WTC11 (cell line): ENCODE measurements at regions not wholly inside any gene's neighbourhood (a gene's known extent, or its start where the extent isn't known, plus 50 kb on each side); places are given as distances from the start of the nearest gene placed in this dataset.

Experiments used
- ATAC-seq: fragments of 200-7000 bp; cut with Tn5 transposase; 2 replicates; pipeline ENCODE4 v1.10.0; 2021; ENCODE audit warnings: mild to moderate bottlenecking, moderate library complexity
- CTCF ChIA-PET: fragments of 300-600 bp; sonication (Branson Sonifier 250); formaldehyde crosslinking; loops from one replicate; lab custom pipeline; 2021; ENCODE audit warnings: antibody characterized with exemption; lab: Charles Lee
- POLR2A ChIA-PET: fragments of 350-600 bp; sonication (Branson Sonifier 250); formaldehyde crosslinking; loops from one replicate; lab custom pipeline; 2021; ENCODE audit warnings: antibody characterized with exemption; lab: Charles Lee
- DNase-seq: peaks from one replicate; pipeline ENCODE4 v3.0.0; 2021; ENCODE audit warnings: low spot score
- H3K27ac Mint-ChIP-seq: 2 replicates; pipeline ENCODE4 v1.8.0; 2021; ENCODE audit warnings: mixed read lengths
- H3K27me3 Mint-ChIP-seq: 2 replicates; pipeline ENCODE4 v1.8.0; 2021; ENCODE audit warnings: low read depth, mild to moderate bottlenecking, moderate library complexity, mixed read lengths
- H3K36me3 Mint-ChIP-seq: 2 replicates; pipeline ENCODE4 v1.8.0; 2021; ENCODE audit warnings: mixed read lengths
- H3K4me1 Mint-ChIP-seq: 2 replicates; pipeline ENCODE4 v1.8.0; 2022; ENCODE audit warnings: mixed read lengths
- H3K4me3 Mint-ChIP-seq: 2 replicates; pipeline ENCODE4 v1.8.0; 2021; ENCODE audit warnings: mild to moderate bottlenecking, moderate library complexity, mixed read lengths
- H3K9me3 Mint-ChIP-seq: 2 replicates; pipeline ENCODE4 v1.8.0; 2021; ENCODE audit warnings: mixed read lengths
- CDX4 ChIP-seq: fragments of 250-450 bp; sonication (Bioruptor Pico); IDR thresholded peaks from 2 replicates; pipeline ENCODE4 v1.9.0; 2021; ENCODE audit warnings: moderate library complexity, mild to moderate bottlenecking, inconsistent platforms, borderline replicate concordance
- E2F4 ChIP-seq: sonication (generic); formaldehyde crosslinking; IDR thresholded peaks from 2 replicates; pipeline ENCODE4 v1.8.1; 2022; ENCODE audit warnings: low read depth, mild to moderate bottlenecking, moderate library complexity, missing genetic modification reagents, borderline replicate concordance
- EMX1 ChIP-seq: fragments of 250-450 bp; sonication (Bioruptor Pico); IDR thresholded peaks from 2 replicates; pipeline ENCODE4 v1.8.0; 2021; ENCODE audit warnings: mild to moderate bottlenecking
- HMGA2 ChIP-seq: fragments of 250-450 bp; sonication (Bioruptor Pico); IDR thresholded peaks from 2 replicates; pipeline ENCODE4 v1.4.0; 2021; ENCODE audit warnings: mild to moderate bottlenecking, moderate library complexity
- HMGXB4 ChIP-seq: sonication (generic); formaldehyde crosslinking; IDR thresholded peaks from 2 replicates; pipeline ENCODE4 v1.8.1; 2023; ENCODE audit warnings: mild to moderate bottlenecking, moderate library complexity, missing genetic modification reagents
- JAZF1 ChIP-seq: fragments of 250-450 bp; sonication (Bioruptor Pico); IDR thresholded peaks from 2 replicates; pipeline ENCODE4 v1.9.0; 2021; ENCODE audit warnings: moderate library complexity, mild to moderate bottlenecking, inconsistent platforms
- MAX ChIP-seq: sonication (generic); formaldehyde crosslinking; IDR thresholded peaks from 2 replicates; pipeline ENCODE4 v1.8.0; 2022; ENCODE audit warnings: mild to moderate bottlenecking, missing genetic modification reagents
- MYBL2 ChIP-seq: sonication (generic); formaldehyde crosslinking; IDR thresholded peaks from 2 replicates; pipeline ENCODE4 v1.8.1; 2023; ENCODE audit warnings: mild to moderate bottlenecking, moderate library complexity, missing genetic modification reagents
- NFE2L1 ChIP-seq: sonication (generic); formaldehyde crosslinking; IDR thresholded peaks from 2 replicates; pipeline ENCODE4 v1.8.1; 2023; ENCODE audit warnings: missing genetic modification reagents
- PREB ChIP-seq: sonication (generic); formaldehyde crosslinking; IDR thresholded peaks from 2 replicates; pipeline ENCODE4 v1.8.1; 2022; ENCODE audit warnings: mild to moderate bottlenecking, missing genetic modification reagents, moderate library complexity, borderline replicate concordance
- RELA ChIP-seq: sonication (generic); formaldehyde crosslinking; IDR thresholded peaks from 2 replicates; pipeline ENCODE4 v1.8.1; 2022; ENCODE audit warnings: missing genetic modification reagents, mild to moderate bottlenecking, borderline replicate concordance
- SMAD3 ChIP-seq: sonication (generic); formaldehyde crosslinking; IDR thresholded peaks from 2 replicates; pipeline ENCODE4 v1.8.0; 2022; ENCODE audit warnings: missing genetic modification reagents, mild to moderate bottlenecking, borderline replicate concordance
- ZMAT4 ChIP-seq: fragments of 250-450 bp; sonication (Bioruptor Pico); IDR thresholded peaks from 2 replicates; pipeline ENCODE4 v1.9.0; 2021; ENCODE audit warnings: mild to moderate bottlenecking
- ZNF263 ChIP-seq: sonication (generic); formaldehyde crosslinking; IDR thresholded peaks from 2 replicates; pipeline ENCODE4 v1.8.1; 2022; ENCODE audit warnings: low read depth, mild to moderate bottlenecking, moderate library complexity, missing genetic modification reagents
- ZNF416 ChIP-seq: fragments of 250-450 bp; sonication (Bioruptor Pico); IDR thresholded peaks from 2 replicates; pipeline ENCODE4 v1.9.0; 2021; ENCODE audit warnings: mild to moderate bottlenecking, inconsistent platforms
- ZNF512 ChIP-seq: sonication (generic); formaldehyde crosslinking; IDR thresholded peaks from 2 replicates; pipeline ENCODE4 v1.8.1; 2022; ENCODE audit warnings: missing genetic modification reagents, borderline replicate concordance
- ZNF671 ChIP-seq: fragments of 250-450 bp; sonication (Bioruptor Pico); IDR thresholded peaks from 2 replicates; pipeline ENCODE4 v1.8.0; 2021; ENCODE audit warnings: mild to moderate bottlenecking
- TF ChIP-seq, protein P1 (sequence below): fragments of 250-450 bp; sonication (Bioruptor Pico); conservative IDR thresholded peaks from 2 replicates; pipeline ENCODE4 v1.9.0; 2021; ENCODE audit warnings: mild to moderate bottlenecking

- TF ChIP-seq PREB (no peak), CDX4 (CRISPR knock-in tag) (no peak)
- TF ChIP-seq, protein P1, sequence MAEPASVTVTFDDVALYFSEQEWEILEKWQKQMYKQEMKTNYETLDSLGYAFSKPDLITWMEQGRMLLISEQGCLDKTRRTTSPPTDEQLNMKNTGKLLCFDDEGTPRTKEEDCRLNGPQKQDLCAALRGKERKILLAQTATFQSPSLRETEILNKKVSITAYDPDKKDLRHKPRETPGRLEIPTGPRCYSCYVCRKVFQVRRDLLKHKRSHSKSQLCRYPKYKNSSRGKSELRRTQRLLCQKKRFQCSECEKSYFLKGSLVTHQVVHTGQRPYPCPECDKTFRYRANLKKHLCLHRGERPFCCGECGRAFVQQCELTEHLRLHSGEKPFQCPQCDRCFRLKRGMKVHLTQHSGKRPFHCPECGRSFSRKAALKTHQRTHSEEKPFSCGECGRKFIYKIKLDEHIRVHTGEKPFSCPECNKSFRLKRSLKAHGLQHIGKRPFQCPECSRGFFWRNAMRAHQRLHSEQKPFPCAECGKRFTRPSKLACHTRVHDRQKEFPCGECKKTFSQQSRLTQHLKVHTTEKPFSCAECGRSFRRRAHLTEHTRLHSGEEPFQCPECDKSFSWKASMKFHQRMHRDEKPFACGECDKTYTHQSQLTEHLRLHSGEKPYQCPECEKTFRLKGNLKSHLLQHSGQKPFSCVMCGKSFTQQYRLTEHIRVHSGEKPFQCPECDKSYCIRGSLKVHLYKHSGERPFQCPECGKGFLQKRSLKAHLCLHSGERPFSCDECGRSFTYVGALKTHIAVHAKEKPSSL (CRISPR knock-in tag): no peak
These were observed 304.9 kb downstream of the DOCK8 start (continued) for GRCh38 chr9:519579-519978.

DNA sequence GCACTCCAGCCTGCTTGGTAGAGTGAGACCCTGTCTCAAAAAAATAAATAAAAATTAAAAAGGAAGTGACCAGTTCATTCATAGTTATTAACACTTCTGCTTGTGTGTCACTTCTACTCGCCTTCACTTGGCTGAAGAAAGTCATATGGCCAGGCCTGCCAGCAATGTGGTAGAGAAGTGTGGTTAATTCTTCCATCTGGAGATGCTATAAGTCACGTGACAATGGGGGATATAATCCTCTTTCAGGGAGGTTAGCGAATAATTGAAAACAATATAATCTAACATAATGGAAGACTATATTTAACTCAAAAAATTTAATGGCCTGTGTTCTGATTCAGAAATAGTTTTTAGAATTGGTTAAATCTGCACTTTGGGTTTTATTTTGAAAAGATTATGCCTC lies 305.6 kb downstream of the DOCK8 start:
- no peak for ATAC-seq
- Mint-ChIP-seq H3K4me1 (peaks cover 14% of the 10 kb centered on the region), H3K4me3 (no peak overlapping the region), H3K27me3 (no peaks in the 10 kb centered on the region), H3K36me3 (peaks cover 5% of the 10 kb centered on the region; the same call in 1 of the 2 replicates), H3K27ac (no peak overlapping the region), H3K9me3 (no peaks in the 10 kb centered on the region)
- CTCF ChIA-PET: no interaction called here
- DNase-seq: no peak
- TF ChIP-seq HMGXB4 (CRISPR knock-in tag) (no peak), ZNF512 (no peak), ZNF671 (CRISPR knock-in tag) (no peak), ZNF416 (CRISPR knock-in tag) (no peak), EMX1 (CRISPR knock-in tag) (no peak), SMAD3 (CRISPR knock-in tag) (no peak), ZNF263 (no peak), MAX (CRISPR knock-in tag) (no peak), HMGA2 (CRISPR knock-in tag) (no peak), JAZF1 (CRISPR knock-in tag) (no peak), RELA (CRISPR knock-in tag) (no peak), E2F4 (no peak), NFE2L1 (no peak), ZMAT4 (CRISPR knock-in tag) (no peak), MYBL2 (CRISPR knock-in tag) (no peak)
- POLR2A ChIA-PET: no interaction called here
